ENCODE measurements at regions not wholly inside any gene's neighbourhood (a gene's known extent, or its start where the extent isn't known, plus 50 kb on each side); places are given as distances from the start of the nearest gene placed in this dataset.

DNA sequence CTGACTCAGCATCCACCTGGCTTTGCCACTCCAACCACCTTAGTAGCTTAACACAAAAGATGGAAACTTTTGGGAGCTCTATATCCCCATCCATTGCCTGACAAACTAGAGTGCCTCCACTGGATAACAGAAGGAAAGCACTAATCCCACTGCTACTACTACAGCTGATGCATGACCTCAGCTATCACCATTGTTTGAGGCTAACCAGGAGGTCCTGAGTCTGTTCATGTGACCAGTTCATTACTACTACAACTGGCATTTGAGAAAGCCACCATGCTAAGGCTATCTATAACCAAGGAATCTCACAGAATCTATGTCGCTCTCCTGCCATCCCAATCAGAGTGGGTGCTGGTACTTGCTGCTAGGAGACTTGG is 604.3 kb upstream of the CA10 start:
- DNase-seq (ENCODE audit: low read depth) = no peak
- TF ChIP-seq, protein P1, sequence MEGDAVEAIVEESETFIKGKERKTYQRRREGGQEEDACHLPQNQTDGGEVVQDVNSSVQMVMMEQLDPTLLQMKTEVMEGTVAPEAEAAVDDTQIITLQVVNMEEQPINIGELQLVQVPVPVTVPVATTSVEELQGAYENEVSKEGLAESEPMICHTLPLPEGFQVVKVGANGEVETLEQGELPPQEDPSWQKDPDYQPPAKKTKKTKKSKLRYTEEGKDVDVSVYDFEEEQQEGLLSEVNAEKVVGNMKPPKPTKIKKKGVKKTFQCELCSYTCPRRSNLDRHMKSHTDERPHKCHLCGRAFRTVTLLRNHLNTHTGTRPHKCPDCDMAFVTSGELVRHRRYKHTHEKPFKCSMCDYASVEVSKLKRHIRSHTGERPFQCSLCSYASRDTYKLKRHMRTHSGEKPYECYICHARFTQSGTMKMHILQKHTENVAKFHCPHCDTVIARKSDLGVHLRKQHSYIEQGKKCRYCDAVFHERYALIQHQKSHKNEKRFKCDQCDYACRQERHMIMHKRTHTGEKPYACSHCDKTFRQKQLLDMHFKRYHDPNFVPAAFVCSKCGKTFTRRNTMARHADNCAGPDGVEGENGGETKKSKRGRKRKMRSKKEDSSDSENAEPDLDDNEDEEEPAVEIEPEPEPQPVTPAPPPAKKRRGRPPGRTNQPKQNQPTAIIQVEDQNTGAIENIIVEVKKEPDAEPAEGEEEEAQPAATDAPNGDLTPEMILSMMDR (conservative IDR thresholded peaks at IDR 0.05; ENCODE audit: control insufficient read depth, insufficient read depth, low read depth, low read length) = no peak
- no peak overlapping the region for H3K4me3 ChIP-seq (ENCODE audit: control insufficient read depth, low read depth, low read length)

DNA sequence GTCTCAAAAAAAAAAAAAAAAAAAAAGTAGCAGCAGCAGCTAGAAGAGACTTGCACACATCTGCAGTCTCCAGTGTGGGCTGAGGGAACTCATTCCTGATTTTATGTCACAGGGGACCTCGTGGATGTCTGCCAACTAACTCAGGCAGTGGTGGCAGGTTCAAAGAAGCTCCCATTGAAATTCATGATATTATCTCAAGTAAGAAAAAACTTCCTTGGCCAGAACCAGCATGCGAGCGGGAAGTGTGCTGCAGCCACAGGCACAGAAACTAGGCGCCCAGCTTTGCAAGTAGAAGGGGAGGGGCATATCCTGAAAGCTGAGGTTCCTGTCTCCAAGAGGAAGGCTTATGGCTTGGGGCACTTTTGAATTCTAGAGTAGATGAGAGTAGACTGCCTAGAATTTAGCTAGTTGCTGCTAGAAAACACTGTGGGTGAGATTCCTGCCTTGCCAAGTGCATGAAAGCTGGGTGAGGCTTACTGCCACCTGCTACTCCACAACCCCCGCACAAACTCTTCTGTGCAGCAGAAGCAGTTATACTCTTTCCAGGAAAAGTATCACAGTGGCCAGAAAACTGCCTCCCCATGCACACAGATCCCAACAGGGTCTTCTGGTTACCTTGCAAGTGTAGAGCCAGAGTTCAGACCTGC is 603.8 kb upstream of the CA10 start:
- TF ChIP-seq, protein P1 (conservative IDR thresholded peaks at IDR 0.05; ENCODE audit: control insufficient read depth, insufficient read depth, low read depth, low read length) = no peak
- DNase-seq (ENCODE audit: low read depth) = no peak
- H3K4me3 ChIP-seq (ENCODE audit: control insufficient read depth, low read depth, low read length) = no peak overlapping the region

DNA sequence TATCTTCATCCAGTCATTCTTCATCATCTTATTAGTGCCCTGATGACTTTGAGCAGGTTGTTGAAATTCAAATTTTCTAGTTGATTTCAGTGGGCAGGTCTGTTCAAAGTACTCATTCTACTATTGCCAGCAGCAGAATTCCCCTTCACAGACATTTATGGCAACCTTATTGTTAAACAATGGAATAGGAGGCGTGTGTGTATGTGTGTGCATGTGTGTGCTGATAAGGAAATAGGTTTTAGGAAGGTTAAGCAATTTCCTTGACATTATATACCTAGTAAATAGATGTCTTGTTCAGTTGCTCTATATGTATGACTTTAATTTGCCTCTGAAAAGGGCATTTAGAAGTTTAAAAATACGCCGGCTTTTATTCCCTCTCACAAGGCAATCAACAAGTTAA is 601.4 kb upstream of the CA10 start:
- H3K4me3 ChIP-seq (ENCODE audit: control insufficient read depth, low read depth, low read length) = no peak overlapping the region
- TF ChIP-seq, protein P1 (conservative IDR thresholded peaks at IDR 0.05; ENCODE audit: control insufficient read depth, insufficient read depth, low read depth, low read length) = no peak
- DNase-seq (ENCODE audit: low read depth) = no peak

DNA sequence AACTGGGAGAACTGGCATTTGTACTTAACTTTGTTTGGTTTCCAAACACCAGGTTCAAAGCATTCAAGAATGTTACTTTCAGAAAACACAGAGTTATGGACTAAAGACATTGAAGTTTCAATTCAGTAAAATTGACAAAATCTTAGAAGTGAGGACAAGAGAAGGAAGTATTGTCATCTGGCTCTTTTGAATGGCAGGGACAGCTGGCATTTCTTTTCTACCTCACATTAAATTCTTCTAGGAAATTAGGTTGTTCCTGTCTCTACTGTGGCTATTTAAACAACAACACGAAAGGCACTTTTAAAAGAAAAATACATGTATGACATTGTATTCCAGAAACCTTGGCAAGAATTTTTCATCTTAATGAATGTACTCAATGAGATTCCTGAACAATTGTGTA is 600.0 kb upstream of the CA10 start:
- no peak overlapping the region for H3K4me3 ChIP-seq (ENCODE audit: control insufficient read depth, low read depth, low read length)
- no peak for DNase-seq (ENCODE audit: low read depth)
- TF ChIP-seq, protein P1 (conservative IDR thresholded peaks at IDR 0.05; ENCODE audit: control insufficient read depth, insufficient read depth, low read depth, low read length) = no peak

DNA sequence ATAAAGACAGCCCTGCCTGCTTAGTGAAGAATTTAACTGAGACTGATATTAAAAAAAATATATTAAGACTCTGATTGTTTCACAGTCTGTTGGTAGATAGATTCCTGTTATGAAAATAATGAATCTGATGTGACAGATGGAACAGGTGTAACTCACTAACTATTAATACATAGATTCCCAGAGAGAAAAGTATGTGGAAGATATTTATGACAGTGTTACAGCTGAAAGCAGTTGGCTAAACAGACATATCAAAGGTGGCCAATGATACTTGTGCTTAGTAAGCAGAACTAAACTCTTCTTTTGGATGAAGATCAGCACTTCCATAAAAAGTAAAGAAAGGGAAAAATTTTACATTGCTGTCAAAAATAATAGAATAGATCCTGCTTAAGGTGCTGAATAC is 598.2 kb upstream of the CA10 start:
- DNase-seq (ENCODE audit: low read depth) = no peak
- no peak overlapping the region for H3K4me3 ChIP-seq (ENCODE audit: control insufficient read depth, low read depth, low read length)
- TF ChIP-seq, protein P1 (conservative IDR thresholded peaks at IDR 0.05; ENCODE audit: control insufficient read depth, insufficient read depth, low read depth, low read length) = no peak

DNA sequence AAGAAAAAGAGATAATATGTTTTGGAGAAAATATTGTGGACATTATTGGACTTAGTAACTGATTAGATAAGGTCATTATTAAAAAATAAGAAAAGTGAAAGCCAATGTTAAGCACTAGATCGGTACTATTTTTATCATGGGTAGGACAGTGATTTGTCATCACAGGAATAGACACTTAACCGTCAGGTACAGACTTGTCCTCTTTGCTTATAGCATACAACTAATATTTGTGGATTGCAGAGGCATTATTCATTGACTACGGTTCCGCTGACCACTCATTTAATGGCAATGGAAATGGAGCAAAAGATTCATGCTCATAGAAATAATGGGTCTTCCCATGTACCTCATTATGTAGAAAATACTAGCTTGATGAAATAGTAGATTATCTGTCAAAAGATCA is 596.3 kb upstream of the CA10 start:
- TF ChIP-seq, protein P1 (conservative IDR thresholded peaks at IDR 0.05; ENCODE audit: control insufficient read depth, insufficient read depth, low read depth, low read length) = no peak
- H3K4me3 ChIP-seq (ENCODE audit: control insufficient read depth, low read depth, low read length) = no peak overlapping the region
- no peak for DNase-seq (ENCODE audit: low read depth)

DNA sequence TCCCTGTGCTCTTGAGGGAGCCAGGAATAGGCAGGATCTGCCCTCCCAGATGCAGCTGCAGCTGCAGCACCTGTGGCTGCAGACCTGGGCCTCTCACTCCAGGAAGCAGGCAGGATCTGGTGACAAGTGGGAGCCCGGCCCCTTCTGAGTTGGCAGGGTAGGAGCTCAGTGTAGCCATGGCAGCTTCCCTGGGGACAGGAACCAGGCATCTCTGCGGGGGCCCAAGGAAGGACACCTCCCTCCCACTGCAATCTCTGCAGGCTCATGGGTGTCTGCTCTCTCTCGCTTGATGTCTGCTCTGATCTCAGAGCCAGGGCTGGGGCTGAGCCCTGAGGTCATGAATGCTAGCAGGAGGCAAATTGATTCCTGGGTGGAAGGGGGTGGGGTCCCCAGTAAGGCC is 592.5 kb upstream of the CA10 start:
- H3K4me3 ChIP-seq (ENCODE audit: control insufficient read depth, low read depth, low read length) = no peak overlapping the region

More for the DNA sequence above, 592.5 kb upstream of the CA10 start:
- no peak for DNase-seq (ENCODE audit: low read depth)
- TF ChIP-seq, protein P1 (conservative IDR thresholded peaks at IDR 0.05; ENCODE audit: control insufficient read depth, insufficient read depth, low read depth, low read length) = no peak
